ENCODE measurements at regions not wholly inside any gene's neighbourhood (a gene's known extent, or its start where the extent isn't known, plus 50 kb on each side); places are given as distances from the start of the nearest gene placed in this dataset.

DNA sequence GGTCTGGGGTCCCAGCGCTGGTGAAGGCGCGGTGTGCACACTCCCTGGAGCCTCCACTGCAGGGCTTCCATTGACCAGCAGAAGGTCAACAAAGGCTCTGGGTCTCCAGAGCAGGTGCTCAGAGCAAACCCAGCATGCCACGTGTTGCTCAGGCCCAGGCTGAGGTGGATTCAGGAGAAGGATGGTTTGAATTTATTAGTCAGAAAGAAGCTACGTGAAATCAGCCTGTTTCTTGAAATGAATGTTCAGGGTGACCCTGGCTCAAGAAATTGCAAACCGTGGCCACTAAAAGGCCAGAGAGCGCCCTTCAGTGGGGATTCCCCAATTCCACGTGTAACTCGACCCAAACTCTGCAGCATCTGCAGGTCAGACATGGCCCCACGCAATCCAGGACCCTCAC is 82.7 kb upstream of the PFKP start:
- TF ChIP-seq CTCF (IDR thresholded peaks at IDR 0.05; ENCODE audit: low read depth, low read length, missing input control) = no peak
- no peak for TF ChIP-seq RXRA (IDR thresholded peaks at IDR 0.05)
- no peak for TF ChIP-seq RAD21 (IDR thresholded peaks at IDR 0.05)
- TF ChIP-seq NR2F2 (IDR thresholded peaks at IDR 0.05) = no peak
- no peak for TF ChIP-seq REST (IDR thresholded peaks at IDR 0.05)
- TF ChIP-seq YY1 (IDR thresholded peaks at IDR 0.05) = no peak
- no peak for TF ChIP-seq SP1 (IDR thresholded peaks at IDR 0.05)
- TF ChIP-seq FOXA1 (IDR thresholded peaks at IDR 0.05) = no peak
- no peak for TF ChIP-seq TAF1 (conservative IDR thresholded peaks at IDR 0.05)
- no peak for TF ChIP-seq MAX (IDR thresholded peaks at IDR 0.05)
- no peak for TF ChIP-seq ATF3 (IDR thresholded peaks at IDR 0.05)
- no peak for TF ChIP-seq HNF4G (IDR thresholded peaks at IDR 0.05)
- no peak for TF ChIP-seq ZBTB33 (IDR thresholded peaks at IDR 0.05)
